HCT116 (cell line): ENCODE measurements at regions not wholly inside any gene's neighbourhood (a gene's known extent, or its start where the extent isn't known, plus 50 kb on each side); places are given as distances from the start of the nearest gene placed in this dataset.

Experiments used
- ATAC-seq: fragments of 200-7000 bp; cut with Tn5 transposase; 2 replicates; pipeline ENCODE4 v1.9.1; 2020; ENCODE audit warnings: mild to moderate bottlenecking, moderate library complexity
- BruUV-seq: library from RNA; stranded (reverse); fragments of 400-500 nt; replicated peaks from 2 replicates; lab custom pipeline; 2021; lab: Mats Ljungman, UMichigan
- CTCF ChIA-PET: fragments of 300-600 bp; sonication (Branson Sonifier 250); formaldehyde crosslinking; loops from one replicate; lab custom pipeline; 2021; ENCODE audit warnings: antibody characterized with exemption; lab: Charles Lee
- POLR2A ChIA-PET: fragments of 300-600, 350-600 bp; sonication (Branson Sonifier 250); formaldehyde crosslinking; loops from one replicate; lab custom pipeline; 2021; ENCODE audit warnings: antibody characterized with exemption; lab: Charles Lee
- RAD21 ChIA-PET, 2 experiments: fragments of 300-600 bp; sonication (Branson Sonifier 250); formaldehyde crosslinking; loops; one replicate each; lab custom pipeline; 2023; ENCODE audit warnings: low total read pairs in 2 of 2; ENCODE audit not compliant: uncharacterized antibody in 2 of 2, unreplicated experiment in 2 of 2, low non-redundant PET in 1 of 2; lab: Charles Lee
- DNase-seq: peaks from one replicate; pipeline ENCODE4 v3.0.0-alpha.2; 2010; ENCODE audit warnings: low read depth, low spot score
- H2AFZ ChIP-seq: fragments of 200-600 bp; shearing (Covaris generic), sonication (generic); 2 replicates; pipeline ENCODE4 v1.6.1; 2017; ENCODE audit warnings: low read depth, mixed run types, mixed read lengths, antibody characterized with exemption, low read length; ENCODE audit not compliant: poor library complexity, severe bottlenecking
- H3K27ac ChIP-seq: 2 replicates; pipeline ENCODE4 v1.5.1; 2012; ENCODE audit warnings: low read depth, low read length
- H3K27me3 ChIP-seq: fragments of 200-600 bp; sonication (generic); 2 replicates; pipeline ENCODE4 v1.6.1; 2016; ENCODE audit warnings: mixed run types, low read length, mixed read lengths; ENCODE audit not compliant: insufficient read depth
- H3K36me3 ChIP-seq, 2 experiments: fragments of 200-500 bp in 1 of 2; fragments of 200-600 bp in 1 of 2; sonication (Bioruptor generic) in 1 of 2; sonication (generic) in 1 of 2; 2 replicates each; pipeline versions ENCODE4 v1.5.1 to v1.6.1; 2014 to 2016; ENCODE audit warnings: low read length in 2 of 2, inconsistent platforms in 1 of 2, mixed read lengths in 1 of 2, mixed run types in 1 of 2; ENCODE audit not compliant: insufficient read depth in 2 of 2, control insufficient read depth in 1 of 2
- H3K4me1 ChIP-seq, 2 experiments: fragments of 200-600 bp in 1 of 2; sonication (generic) in 1 of 2; 2 replicates each; pipeline versions ENCODE4 v1.5.1 to v1.6.1; 2012 to 2017; ENCODE audit warnings: low read length in 2 of 2, inconsistent platforms in 1 of 2, mild to moderate bottlenecking in 1 of 2, mixed read lengths in 1 of 2, mixed run types in 1 of 2, moderate library complexity in 1 of 2; ENCODE audit not compliant: insufficient read depth in 2 of 2, control insufficient read depth in 1 of 2
- H3K4me2 ChIP-seq: fragments of 200-600 bp; sonication (generic); 2 replicates; pipeline ENCODE4 v1.6.1; 2017; ENCODE audit warnings: mixed run types, low read length, mixed read lengths
- H3K4me3 ChIP-seq, 2 experiments: fragments of 200-600 bp in 1 of 2; sonication (generic) in 1 of 2; replicated peaks in 1 of 2; 2 replicates each; pipeline ENCODE4 v1.5.1; 2011 to 2016; ENCODE audit warnings: low read length in 2 of 2, control low read depth in 1 of 2, low read depth in 1 of 2, mild to moderate bottlenecking in 1 of 2, mixed read lengths in 1 of 2, mixed run types in 1 of 2
- H3K79me2 ChIP-seq: fragments of 200-600 bp; sonication (generic); 2 replicates; pipeline ENCODE4 v1.6.1; 2017; ENCODE audit warnings: mild to moderate bottlenecking, mixed run types, low read length, moderate library complexity, mixed read lengths; ENCODE audit not compliant: insufficient read depth
- H3K9ac ChIP-seq: fragments of 200-600 bp; sonication (generic); 2 replicates; pipeline ENCODE4 v1.6.1; 2016; ENCODE audit warnings: low read length, mixed read lengths
- H3K9me2 ChIP-seq: fragments of 200-600 bp; sonication (generic), shearing (Covaris generic); 2 replicates; pipeline ENCODE4 v1.6.1; 2017; ENCODE audit warnings: mixed run types, mild to moderate bottlenecking, moderate library complexity; ENCODE audit not compliant: insufficient read depth
- H3K9me3 ChIP-seq, 2 experiments: fragments of 200-500 bp in 1 of 2; fragments of 200-600 bp in 1 of 2; sonication (Bioruptor generic) in 1 of 2; sonication (generic) in 1 of 2; 2 replicates each; pipeline ENCODE4 v1.6.1; 2014 to 2017; ENCODE audit warnings: low read length in 2 of 2, mixed read lengths in 2 of 2, inconsistent platforms in 1 of 2, low read depth in 1 of 2, mild to moderate bottlenecking in 1 of 2, mixed run types in 1 of 2, moderate library complexity in 1 of 2; ENCODE audit not compliant: control insufficient read depth in 1 of 2, insufficient read depth in 1 of 2
- H4K20me1 ChIP-seq: fragments of 200-600 bp; sonication (generic), shearing (Covaris generic); 2 replicates; pipeline ENCODE4 v1.6.1; 2017; ENCODE audit warnings: mixed run types, mild to moderate bottlenecking, moderate library complexity; ENCODE audit not compliant: insufficient read depth
- CTCF ChIP-seq, 3 experiments: fragments of 200-600 bp in 1 of 3; sonication (generic) in 1 of 3; IDR thresholded peaks in 2 of 3; conservative IDR thresholded peaks in 1 of 3; 2 replicates each; pipeline ENCODE4 v1.5.1; 2012 to 2017; ENCODE audit warnings: low read depth in 2 of 3, low read length in 2 of 3, antibody characterized with exemption in 1 of 3, borderline replicate concordance in 1 of 3, control low read depth in 1 of 3, mild to moderate bottlenecking in 1 of 3, mixed read lengths in 1 of 3, mixed run types in 1 of 3, moderate library complexity in 1 of 3; ENCODE audit not compliant: insufficient read depth in 1 of 3
- ELF1 ChIP-seq: IDR thresholded peaks from 2 replicates; pipeline ENCODE4 v1.6.1; 2012; ENCODE audit warnings: low read depth, borderline replicate concordance
- RAD21 ChIP-seq: IDR thresholded peaks from 2 replicates; pipeline ENCODE4 v1.6.1; 2012; ENCODE audit warnings: low read depth, mild to moderate bottlenecking
- SIN3A ChIP-seq: IDR thresholded peaks from 2 replicates; pipeline ENCODE4 v1.6.1; 2012; ENCODE audit warnings: low read depth
- SRF ChIP-seq: IDR thresholded peaks from 2 replicates; pipeline ENCODE4 v1.6.1; 2012; ENCODE audit warnings: low read depth
- TCF7L2 ChIP-seq: IDR thresholded peaks from 2 replicates; pipeline ENCODE4 v1.7.0; 2011; ENCODE audit warnings: borderline replicate concordance, inconsistent platforms; ENCODE audit not compliant: insufficient read depth, insufficient read length; ENCODE audit errors: extremely low read depth
- YY1 ChIP-seq: IDR thresholded peaks from 2 replicates; pipeline ENCODE4 v1.6.1; 2011; ENCODE audit warnings: low read length, low read depth, moderate library complexity, mild to moderate bottlenecking; ENCODE audit not compliant: insufficient replicate concordance; ENCODE audit errors: extremely low read depth
- ZFX ChIP-seq: fragments of 450-650 bp; IDR thresholded peaks from 2 replicates; pipeline ENCODE4 v1.6.1; 2017
- intact Hi-C: fragments of 100-400 bp; cut with micrococcal nuclease; formaldehyde crosslinking; loops from 2 replicates; pipeline ENCODE4 v1.10.0; 2022
- TF ChIP-seq, protein P1 (sequence below): IDR thresholded peaks from 2 replicates; pipeline ENCODE4 v1.6.1; 2011; ENCODE audit warnings: mild to moderate bottlenecking, low read length, moderate library complexity; ENCODE audit not compliant: insufficient replicate concordance; ENCODE audit errors: extremely low read depth

DNA sequence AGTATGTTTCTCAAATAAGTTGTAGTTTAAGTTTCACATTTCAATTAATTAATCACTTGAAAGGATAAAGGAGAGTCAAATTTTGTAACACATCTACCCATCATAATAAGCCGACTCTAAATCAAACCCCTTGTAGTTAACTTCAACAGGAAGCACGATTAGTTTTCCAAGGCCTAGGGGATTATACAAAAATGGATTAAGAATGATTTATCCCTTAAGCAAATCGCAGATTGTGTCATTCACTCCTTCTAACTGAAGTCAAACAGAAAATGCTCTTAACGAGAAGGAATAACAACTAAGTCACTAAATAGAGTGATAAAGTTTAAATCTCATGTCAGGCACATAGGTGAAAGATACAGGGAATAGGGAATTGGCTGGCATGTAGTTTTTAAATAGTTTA is 792.8 kb downstream of the ZPLD1 start:
- BruUV-seq = no TSS peak
- no peak overlapping the region for H3K4me2 ChIP-seq
- intact Hi-C loops = no loop called here
- CTCF ChIA-PET = no interaction called here
- ATAC-seq = no peak
- no peak for DNase-seq
- no peak overlapping the region for H2AFZ ChIP-seq
- H3K4me3 ChIP-seq = no peak overlapping the region
- POLR2A ChIA-PET = no interaction called here
- H3K79me2 ChIP-seq = no peaks in the 10 kb centered on the region
- H3K27ac ChIP-seq = no peak overlapping the region
- no peak overlapping the region for H3K9ac ChIP-seq
- H4K20me1 ChIP-seq = no peaks in the 10 kb centered on the region
- no peaks in the 10 kb centered on the region for H3K27me3 ChIP-seq
- no peaks in the 10 kb centered on the region for H3K9me3 ChIP-seq
- no peak for TF ChIP-seq ZFX
- no peak for TF ChIP-seq SRF
- no peak for TF ChIP-seq YY1
- TF ChIP-seq, protein P1, sequence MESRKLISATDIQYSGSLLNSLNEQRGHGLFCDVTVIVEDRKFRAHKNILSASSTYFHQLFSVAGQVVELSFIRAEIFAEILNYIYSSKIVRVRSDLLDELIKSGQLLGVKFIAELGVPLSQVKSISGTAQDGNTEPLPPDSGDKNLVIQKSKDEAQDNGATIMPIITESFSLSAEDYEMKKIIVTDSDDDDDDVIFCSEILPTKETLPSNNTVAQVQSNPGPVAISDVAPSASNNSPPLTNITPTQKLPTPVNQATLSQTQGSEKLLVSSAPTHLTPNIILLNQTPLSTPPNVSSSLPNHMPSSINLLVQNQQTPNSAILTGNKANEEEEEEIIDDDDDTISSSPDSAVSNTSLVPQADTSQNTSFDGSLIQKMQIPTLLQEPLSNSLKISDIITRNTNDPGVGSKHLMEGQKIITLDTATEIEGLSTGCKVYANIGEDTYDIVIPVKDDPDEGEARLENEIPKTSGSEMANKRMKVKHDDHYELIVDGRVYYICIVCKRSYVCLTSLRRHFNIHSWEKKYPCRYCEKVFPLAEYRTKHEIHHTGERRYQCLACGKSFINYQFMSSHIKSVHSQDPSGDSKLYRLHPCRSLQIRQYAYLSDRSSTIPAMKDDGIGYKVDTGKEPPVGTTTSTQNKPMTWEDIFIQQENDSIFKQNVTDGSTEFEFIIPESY = no peak
- TF ChIP-seq SIN3A = no peak
- TF ChIP-seq CTCF (IDR thresholded peaks at IDR 0.05 in 2 of 3, conservative IDR thresholded peaks at IDR 0.05 in 1 of 3; ENCODE audit: borderline replicate concordance in 1 of 3, insufficient read depth in 1 of 3, low read depth in 2 of 3, low read length in 2 of 3) = no peak
- TF ChIP-seq TCF7L2 = no peak
- TF ChIP-seq ELF1 = no peak
- TF ChIP-seq RAD21 = no peak
- RAD21 ChIA-PET = no interaction called here
- H3K4me1 ChIP-seq = no peaks in the 10 kb centered on the region
- no peaks in the 10 kb centered on the region for H3K9me2 ChIP-seq
- no peaks in the 10 kb centered on the region for H3K36me3 ChIP-seq
